Right lobe of liver (tissue), 4 donors: ENCODE measurements at regions not wholly inside any gene's neighbourhood (a gene's known extent, or its start where the extent isn't known, plus 50 kb on each side); places are given as distances from the start of the nearest gene placed in this dataset.

Experiments used
- CTCF ChIP-seq, 4 donors: fragments of 200-600 bp in 3 of 4; fragments of 450-650 bp in 1 of 4; IDR thresholded peaks; one replicate each; pipeline versions ENCODE4 v1.5.1 to v1.8.0; 2016 to 2022; ENCODE audit warnings: antibody characterized with exemption in 4 of 4, mild to moderate bottlenecking in 2 of 4
- POLR2A ChIP-seq: fragments of 450-650 bp; IDR thresholded peaks from one replicate; pipeline ENCODE4 v1.6.1; 2017; ENCODE audit warnings: antibody characterized with exemption, mild to moderate bottlenecking
- donor health status: DM: no; HTN: no; CAD: no.
- donor health status: DM: no; HTN: no; CAD: no.
- donor health status: DM: no; HTN: yes; CAD: no.

DNA sequence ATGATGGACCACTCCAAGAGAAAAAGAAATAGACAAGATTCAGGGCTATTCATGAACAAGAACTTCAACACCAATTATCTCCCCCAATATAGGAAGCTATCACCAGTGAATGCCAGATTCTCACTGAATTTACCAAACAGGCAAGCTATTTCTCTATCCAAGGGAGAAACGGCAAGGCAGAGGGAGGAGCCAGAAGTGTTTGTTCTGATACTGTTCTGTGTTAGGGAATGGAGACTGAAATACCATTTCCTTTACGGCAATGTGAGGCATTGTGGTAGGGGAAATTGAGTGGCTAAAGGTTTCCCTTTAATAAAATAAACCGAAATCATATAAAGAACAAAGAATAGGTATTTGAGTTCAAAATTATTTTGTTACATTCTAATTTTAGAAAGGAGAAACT, 68.0 kb upstream of the ALDH1A1 start:
- TF ChIP-seq CTCF (IDR thresholded peaks at IDR 0.05) = no peak
- no peak for TF ChIP-seq POLR2A
